Mesothelial cell of epicardium (in vitro differentiated cells): ENCODE measurements at regions not wholly inside any gene's neighbourhood (a gene's known extent, or its start where the extent isn't known, plus 50 kb on each side); places are given as distances from the start of the nearest gene placed in this dataset.

Experiments used
- DNase-seq, 2 experiments: peaks; one replicate each; pipeline ENCODE4 v3.0.0; 2021; ENCODE audit warnings: low spot score in 2 of 2; ENCODE audit not compliant: unreplicated experiment in 2 of 2
- H3K27ac Mint-ChIP-seq: 2 replicates; pipeline ENCODE4 v1.8.0; 2021; ENCODE audit warnings: mixed read lengths
- H3K27me3 Mint-ChIP-seq: 2 replicates; pipeline ENCODE4 v1.8.0; 2021; ENCODE audit warnings: low read depth, mixed read lengths
- H3K36me3 Mint-ChIP-seq: 2 replicates; pipeline ENCODE4 v1.8.0; 2021; ENCODE audit warnings: mixed read lengths
- H3K4me1 Mint-ChIP-seq: 2 replicates; pipeline ENCODE4 v1.8.0; 2021; ENCODE audit warnings: mixed read lengths
- H3K4me3 Mint-ChIP-seq: 2 replicates; pipeline ENCODE4 v1.8.0; 2021; ENCODE audit warnings: mild to moderate bottlenecking, moderate library complexity, mixed read lengths
- H3K9me3 Mint-ChIP-seq: 2 replicates; pipeline ENCODE4 v1.8.0; 2021; ENCODE audit warnings: mixed read lengths
- TF ChIP-seq, protein P1 (sequence below): fragments of 200-600 bp; sonication (generic); IDR thresholded peaks from one replicate; pipeline ENCODE4 v1.5.0; 2021; ENCODE audit warnings: antibody characterized with exemption; ENCODE audit not compliant: unreplicated experiment

DNA sequence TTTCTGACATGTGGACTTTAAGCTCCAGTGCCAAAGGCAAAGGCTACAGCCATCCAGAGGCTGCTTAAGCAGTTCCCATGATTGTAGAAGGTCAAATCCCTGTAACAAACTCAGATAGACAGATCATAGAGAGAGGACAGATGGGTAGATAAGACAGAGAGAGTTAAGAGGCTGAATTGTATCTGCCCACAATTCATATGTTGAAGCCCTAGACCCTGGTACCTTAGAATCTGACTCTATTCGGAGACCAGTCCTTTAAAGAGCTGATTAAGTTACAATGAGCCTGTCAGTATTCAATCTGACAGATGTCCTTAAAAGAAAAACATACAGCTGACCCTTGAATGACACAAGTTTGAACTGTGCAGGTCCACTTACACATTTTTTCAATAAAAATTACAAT lies 115.2 kb downstream of the RAP2A start:
- TF ChIP-seq, protein P1, sequence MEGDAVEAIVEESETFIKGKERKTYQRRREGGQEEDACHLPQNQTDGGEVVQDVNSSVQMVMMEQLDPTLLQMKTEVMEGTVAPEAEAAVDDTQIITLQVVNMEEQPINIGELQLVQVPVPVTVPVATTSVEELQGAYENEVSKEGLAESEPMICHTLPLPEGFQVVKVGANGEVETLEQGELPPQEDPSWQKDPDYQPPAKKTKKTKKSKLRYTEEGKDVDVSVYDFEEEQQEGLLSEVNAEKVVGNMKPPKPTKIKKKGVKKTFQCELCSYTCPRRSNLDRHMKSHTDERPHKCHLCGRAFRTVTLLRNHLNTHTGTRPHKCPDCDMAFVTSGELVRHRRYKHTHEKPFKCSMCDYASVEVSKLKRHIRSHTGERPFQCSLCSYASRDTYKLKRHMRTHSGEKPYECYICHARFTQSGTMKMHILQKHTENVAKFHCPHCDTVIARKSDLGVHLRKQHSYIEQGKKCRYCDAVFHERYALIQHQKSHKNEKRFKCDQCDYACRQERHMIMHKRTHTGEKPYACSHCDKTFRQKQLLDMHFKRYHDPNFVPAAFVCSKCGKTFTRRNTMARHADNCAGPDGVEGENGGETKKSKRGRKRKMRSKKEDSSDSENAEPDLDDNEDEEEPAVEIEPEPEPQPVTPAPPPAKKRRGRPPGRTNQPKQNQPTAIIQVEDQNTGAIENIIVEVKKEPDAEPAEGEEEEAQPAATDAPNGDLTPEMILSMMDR = no peak
- Mint-ChIP-seq H3K27ac (no peak overlapping the region), H3K4me3 (no peak overlapping the region), H3K9me3 (no peaks in the 10 kb centered on the region), H3K27me3 (peaks cover 4% of the 10 kb centered on the region), H3K36me3 (no peaks in the 10 kb centered on the region), H3K4me1 (no peaks in the 10 kb centered on the region)
- no peak for DNase-seq

DNA sequence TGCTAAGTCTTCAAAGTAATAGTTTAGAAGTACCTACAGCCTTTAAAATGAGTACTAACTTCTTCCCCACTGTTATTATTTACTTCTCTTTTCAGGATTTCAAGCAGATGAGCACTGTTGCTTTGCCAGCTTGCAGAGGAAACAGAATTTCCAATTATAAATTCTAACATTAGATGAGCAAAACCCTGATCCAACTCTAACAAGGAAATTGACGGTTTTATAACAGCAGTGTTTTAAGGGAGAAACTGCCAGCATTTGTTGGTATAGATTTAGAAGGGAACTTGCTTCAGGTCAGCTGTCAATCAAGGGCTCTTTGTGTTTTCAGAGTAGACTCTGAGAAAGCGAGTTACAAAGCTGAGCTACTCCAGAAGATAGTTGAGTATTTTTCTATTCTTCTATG lies 120.5 kb downstream of the RAP2A start:
- no peaks in the 10 kb centered on the region for H3K9me3 Mint-ChIP-seq
- H3K4me3 Mint-ChIP-seq = no peak overlapping the region
- TF ChIP-seq, protein P1 = no peak
- H3K4me1 Mint-ChIP-seq = no peaks in the 10 kb centered on the region
- H3K27me3 Mint-ChIP-seq = peaks cover 4% of the 10 kb centered on the region
- H3K27ac Mint-ChIP-seq = no peak overlapping the region
- no peak for DNase-seq
- no peaks in the 10 kb centered on the region for H3K36me3 Mint-ChIP-seq

DNA sequence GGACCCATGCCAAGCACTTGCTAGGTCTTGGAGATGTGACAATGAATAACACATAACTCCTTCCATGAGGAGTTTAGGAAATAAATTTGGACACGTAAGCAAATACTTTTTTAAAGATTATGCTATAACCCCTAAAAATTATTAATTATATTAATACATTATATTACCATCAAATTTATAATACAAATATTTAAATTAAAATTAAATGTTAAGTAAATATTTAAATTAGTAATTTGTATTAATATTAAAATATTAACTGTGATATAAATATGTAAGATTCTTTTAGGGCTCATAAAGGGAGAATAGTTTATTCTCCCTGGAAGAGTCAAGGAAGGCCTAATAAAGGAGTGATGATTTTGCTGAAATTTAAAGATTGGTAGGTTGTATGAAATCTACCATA lies 121.1 kb downstream of the RAP2A start:
- TF ChIP-seq, protein P1 = no peak
- no peak for DNase-seq
- Mint-ChIP-seq H3K9me3 (no peaks in the 10 kb centered on the region), H3K4me3 (no peak overlapping the region), H3K27ac (no peak overlapping the region), H3K27me3 (peaks cover 4% of the 10 kb centered on the region), H3K36me3 (no peaks in the 10 kb centered on the region), H3K4me1 (no peaks in the 10 kb centered on the region)

DNA sequence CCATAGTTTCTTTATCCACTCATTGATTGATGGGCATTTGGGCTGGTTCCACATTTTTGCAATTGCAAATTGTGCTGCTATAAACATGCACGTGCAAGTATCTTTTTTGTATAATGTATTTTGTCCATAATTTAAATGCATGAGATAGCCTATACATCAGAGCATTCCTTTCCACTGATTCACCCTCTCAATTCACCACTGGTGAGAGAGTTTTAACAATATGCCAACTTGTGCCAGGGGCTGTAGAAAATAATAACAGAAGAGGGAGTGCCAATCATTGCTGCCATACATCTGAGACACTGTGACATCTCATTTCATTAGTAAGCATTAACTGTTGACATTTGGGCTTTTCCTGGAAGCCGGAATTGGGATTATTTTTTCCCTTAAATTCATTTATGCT lies 125.1 kb downstream of the RAP2A start:
- Mint-ChIP-seq H3K4me1 (no peaks in the 10 kb centered on the region), H3K27me3 (peaks cover 4% of the 10 kb centered on the region), H3K9me3 (no peaks in the 10 kb centered on the region), H3K27ac (no peak overlapping the region), H3K36me3 (no peaks in the 10 kb centered on the region), H3K4me3 (no peak overlapping the region)
- TF ChIP-seq, protein P1 = no peak
- no peak for DNase-seq

DNA sequence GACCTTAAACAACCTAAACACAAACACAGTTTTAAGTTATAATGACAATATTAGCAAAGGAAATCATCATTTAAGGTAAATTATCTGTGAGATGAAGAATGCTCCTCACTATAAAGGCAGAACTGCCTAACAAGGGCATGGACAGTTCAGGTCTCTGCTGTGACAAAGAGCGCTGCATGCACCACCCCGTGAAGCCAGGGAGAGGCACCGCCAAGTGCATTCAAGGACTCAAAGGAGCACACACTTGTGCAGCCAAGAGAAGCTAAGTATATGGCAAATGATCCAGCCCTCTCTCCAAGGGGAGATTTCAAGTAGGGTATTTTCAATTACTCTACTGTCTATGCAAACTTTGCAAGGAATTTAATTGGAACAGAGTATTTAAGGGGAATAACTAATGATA lies 126.0 kb downstream of the RAP2A start:
- Mint-ChIP-seq H3K4me1 (no peaks in the 10 kb centered on the region), H3K9me3 (no peaks in the 10 kb centered on the region), H3K27me3 (peaks cover 4% of the 10 kb centered on the region), H3K36me3 (no peaks in the 10 kb centered on the region), H3K4me3 (no peak overlapping the region), H3K27ac (no peak overlapping the region)
- no peak for DNase-seq
- TF ChIP-seq, protein P1 = no peak

DNA sequence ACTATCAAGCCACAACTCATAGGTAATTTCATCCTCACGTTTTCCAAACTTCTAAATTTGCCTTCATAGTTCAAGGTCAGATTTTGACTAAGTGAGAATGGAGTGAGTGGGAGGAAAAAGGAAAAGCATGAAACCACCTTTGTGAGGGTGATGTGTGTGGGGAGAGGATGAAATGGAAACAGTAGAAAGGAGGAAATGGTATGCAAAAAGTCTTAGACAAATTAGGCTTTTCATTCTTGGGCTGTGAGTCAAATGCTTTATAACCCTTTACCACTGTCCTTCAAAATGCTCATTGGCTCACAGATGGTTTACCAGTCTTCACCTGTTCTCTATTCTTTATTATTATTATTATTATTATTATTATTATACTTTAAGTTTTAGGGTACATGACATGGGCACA lies 127.2 kb downstream of the RAP2A start:
- H3K4me3 Mint-ChIP-seq = no peak overlapping the region
- H3K36me3 Mint-ChIP-seq = no peaks in the 10 kb centered on the region

More for the DNA sequence above, 127.2 kb downstream of the RAP2A start:
- TF ChIP-seq, protein P1 = no peak
- Mint-ChIP-seq H3K4me1 (no peaks in the 10 kb centered on the region), H3K27ac (no peak overlapping the region), H3K27me3 (peaks cover 2% of the 10 kb centered on the region), H3K9me3 (no peaks in the 10 kb centered on the region)
- no peak for DNase-seq
